ENCODE measurements at regions not wholly inside any gene's neighbourhood (a gene's known extent, or its start where the extent isn't known, plus 50 kb on each side); places are given as distances from the start of the nearest gene placed in this dataset.

DNA sequence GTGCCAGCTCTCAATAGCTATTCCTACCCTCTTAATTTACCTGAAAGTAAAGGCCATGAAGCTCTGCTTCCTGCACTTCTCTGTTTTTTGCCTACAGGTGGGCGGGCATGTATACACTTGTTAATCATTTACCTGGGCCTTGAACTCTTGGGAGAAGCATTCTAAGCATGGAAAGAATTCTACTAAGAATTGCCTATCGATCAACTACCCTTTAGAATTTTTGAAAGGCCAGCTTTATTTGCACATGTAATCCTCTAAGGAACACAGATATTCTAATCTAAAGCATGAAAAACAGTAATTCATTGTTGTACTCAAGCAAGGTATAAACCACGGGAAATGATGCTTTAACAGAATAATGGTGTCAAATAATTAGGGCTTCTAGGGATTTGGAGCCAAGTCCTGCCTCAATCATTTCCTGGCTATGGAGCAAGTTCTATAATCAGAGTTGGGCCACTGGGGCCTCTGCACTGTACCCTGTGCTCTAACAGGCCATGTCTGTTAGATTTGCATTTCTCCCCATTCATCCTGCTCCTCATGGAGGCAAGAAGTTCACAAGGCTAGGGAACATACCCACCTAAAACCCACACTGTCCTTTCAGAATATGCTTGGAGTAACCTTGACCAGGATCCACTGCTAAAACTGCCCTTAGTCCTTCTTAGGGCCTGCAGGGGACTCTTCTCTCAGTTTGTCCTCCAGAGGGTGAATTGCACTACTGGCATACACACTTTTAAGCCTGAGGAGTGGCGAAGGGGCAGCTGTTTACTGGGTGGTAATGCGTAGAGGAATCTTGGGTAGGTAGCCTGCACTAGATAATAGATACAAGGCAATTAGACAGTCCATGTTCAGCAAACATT, 276.4 kb upstream of the JAG1 start:
- Histone ChIP-seq H3K27ac (no peak overlapping the region), H3K27me3 (no peaks in the 10 kb centered on the region), H3K36me3 (no peaks in the 10 kb centered on the region), H3K4me3 (no peak overlapping the region), H3K9me3 (no peaks in the 10 kb centered on the region), H3K4me1 (no peaks in the 10 kb centered on the region)
- TF ChIP-seq, protein P1, sequence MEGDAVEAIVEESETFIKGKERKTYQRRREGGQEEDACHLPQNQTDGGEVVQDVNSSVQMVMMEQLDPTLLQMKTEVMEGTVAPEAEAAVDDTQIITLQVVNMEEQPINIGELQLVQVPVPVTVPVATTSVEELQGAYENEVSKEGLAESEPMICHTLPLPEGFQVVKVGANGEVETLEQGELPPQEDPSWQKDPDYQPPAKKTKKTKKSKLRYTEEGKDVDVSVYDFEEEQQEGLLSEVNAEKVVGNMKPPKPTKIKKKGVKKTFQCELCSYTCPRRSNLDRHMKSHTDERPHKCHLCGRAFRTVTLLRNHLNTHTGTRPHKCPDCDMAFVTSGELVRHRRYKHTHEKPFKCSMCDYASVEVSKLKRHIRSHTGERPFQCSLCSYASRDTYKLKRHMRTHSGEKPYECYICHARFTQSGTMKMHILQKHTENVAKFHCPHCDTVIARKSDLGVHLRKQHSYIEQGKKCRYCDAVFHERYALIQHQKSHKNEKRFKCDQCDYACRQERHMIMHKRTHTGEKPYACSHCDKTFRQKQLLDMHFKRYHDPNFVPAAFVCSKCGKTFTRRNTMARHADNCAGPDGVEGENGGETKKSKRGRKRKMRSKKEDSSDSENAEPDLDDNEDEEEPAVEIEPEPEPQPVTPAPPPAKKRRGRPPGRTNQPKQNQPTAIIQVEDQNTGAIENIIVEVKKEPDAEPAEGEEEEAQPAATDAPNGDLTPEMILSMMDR (IDR thresholded peaks at IDR 0.05), result no peak
- no peak for DNase-seq
- ATAC-seq, result no peak
- intact Hi-C loops (cut with DNase I), result no loop called here

DNA sequence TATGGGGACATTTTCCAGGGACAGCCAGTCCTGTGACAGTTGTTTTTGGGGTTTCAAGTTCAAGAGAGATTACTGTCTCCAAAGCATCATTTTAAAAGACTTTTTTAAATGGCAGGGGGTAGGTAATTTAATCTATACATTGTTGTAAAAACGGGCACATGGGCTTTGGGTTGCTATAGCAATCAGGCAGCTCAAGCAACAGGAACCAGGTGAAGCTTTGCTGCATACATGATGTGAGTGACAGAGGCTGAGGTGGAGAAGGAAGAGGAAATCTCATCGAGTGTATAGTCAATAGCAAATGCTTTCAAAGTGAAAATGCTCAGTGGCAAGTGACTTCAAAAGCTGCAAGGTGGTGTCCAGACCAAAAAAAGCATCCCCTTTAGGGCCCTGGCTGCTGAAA, 277.4 kb upstream of the JAG1 start:
- ATAC-seq, result no peak
- intact Hi-C loops (cut with DNase I), result no loop called here
- H3K27me3 ChIP-seq, result no peaks in the 10 kb centered on the region
- H3K4me3 ChIP-seq, result no peak overlapping the region
- H3K9me3 ChIP-seq, result no peaks in the 10 kb centered on the region
- no peaks in the 10 kb centered on the region for H3K4me1 ChIP-seq
- H3K36me3 ChIP-seq, result no peaks in the 10 kb centered on the region
- no peak overlapping the region for H3K27ac ChIP-seq
- no peak for DNase-seq
- TF ChIP-seq, protein P1 (IDR thresholded peaks at IDR 0.05), result no peak

DNA sequence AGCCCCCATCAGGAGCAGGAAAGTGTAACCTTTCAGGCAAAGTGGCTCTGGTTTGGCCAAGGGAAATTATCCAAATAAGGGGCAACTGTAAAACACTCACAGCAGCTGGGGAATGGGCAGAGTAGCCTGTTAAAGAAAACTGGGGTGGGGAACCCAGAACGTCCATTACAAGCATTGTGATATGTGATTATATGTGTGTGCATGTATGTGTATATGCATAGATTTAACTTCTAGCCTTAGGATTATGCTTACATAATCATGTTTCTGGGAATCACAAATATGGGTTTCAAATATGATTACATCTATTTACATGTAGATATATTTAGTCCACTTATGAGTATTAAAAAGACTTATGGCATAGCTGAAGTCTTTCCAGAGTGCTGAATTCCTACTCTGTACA, 278.1 kb upstream of the JAG1 start:
- H3K36me3 ChIP-seq, result no peaks in the 10 kb centered on the region
- intact Hi-C loops (cut with DNase I), result no loop called here
- no peak for DNase-seq
- H3K9me3 ChIP-seq, result no peaks in the 10 kb centered on the region
- H3K27me3 ChIP-seq, result no peaks in the 10 kb centered on the region
- H3K4me1 ChIP-seq, result no peaks in the 10 kb centered on the region
- H3K27ac ChIP-seq, result no peak overlapping the region
- H3K4me3 ChIP-seq, result no peak overlapping the region
- TF ChIP-seq, protein P1 (IDR thresholded peaks at IDR 0.05), result no peak
- no peak for ATAC-seq

DNA sequence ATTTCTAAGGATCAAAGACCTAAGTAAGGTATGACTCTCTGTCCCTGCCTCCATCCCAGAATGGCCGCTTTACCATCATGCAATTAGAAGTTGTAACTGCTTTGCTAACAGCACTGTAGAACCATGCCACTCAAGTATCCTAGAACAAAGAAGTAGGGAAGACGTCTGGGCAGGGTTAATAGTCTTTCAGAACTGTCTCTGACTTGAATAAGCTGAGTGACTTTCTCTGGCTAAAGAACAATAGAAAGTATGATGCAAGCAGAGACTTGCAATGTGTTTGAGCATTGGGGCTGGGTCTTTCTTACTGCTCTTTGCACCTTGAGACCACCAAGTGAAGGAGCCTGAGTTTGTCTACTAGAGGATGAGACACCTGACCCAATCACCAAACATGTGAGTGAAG, 279.6 kb upstream of the JAG1 start:
- intact Hi-C loops (cut with DNase I), result no loop called here
- H3K27me3 ChIP-seq, result no peaks in the 10 kb centered on the region
- ATAC-seq (no peak), DNase-seq (no peak)
- H3K4me3 ChIP-seq, result no peak overlapping the region
- H3K4me1 ChIP-seq, result no peaks in the 10 kb centered on the region
- TF ChIP-seq, protein P1 (IDR thresholded peaks at IDR 0.05), result no peak
- no peak overlapping the region for H3K27ac ChIP-seq
- H3K9me3 ChIP-seq, result no peaks in the 10 kb centered on the region
- H3K36me3 ChIP-seq, result no peaks in the 10 kb centered on the region

- intact Hi-C loops (cut with DNase I), result no loop called here
- Histone ChIP-seq H3K4me1 (no peaks in the 10 kb centered on the region), H3K27me3 (no peaks in the 10 kb centered on the region), H3K36me3 (no peaks in the 10 kb centered on the region), H3K27ac (no peak overlapping the region), H3K9me3 (no peaks in the 10 kb centered on the region), H3K4me3 (no peak overlapping the region)
- ATAC-seq (peak; percentile 95), DNase-seq (peak in 1 of 4 donors; percentile 45)
- TF ChIP-seq, protein P1 (IDR thresholded peaks at IDR 0.05), result no peak
Measured at GRCh38 chr20:10954137-10954840, 280.5 kb upstream of the JAG1 start.
